22Rv1 (cell line): ENCODE measurements at regions not wholly inside any gene's neighbourhood (a gene's known extent, or its start where the extent isn't known, plus 50 kb on each side); places are given as distances from the start of the nearest gene placed in this dataset.

Experiments
- CTCF ChIP-seq: fragments of 450-650 bp; IDR thresholded peaks from 2 replicates; pipeline ENCODE4 v1.5.1; 2017; ENCODE audit warnings: mild to moderate bottlenecking
- ZFX ChIP-seq: fragments of 450-650 bp; IDR thresholded peaks from 2 replicates; pipeline ENCODE4 v1.6.1; 2017; ENCODE audit warnings: antibody characterized with exemption, borderline replicate concordance

DNA sequence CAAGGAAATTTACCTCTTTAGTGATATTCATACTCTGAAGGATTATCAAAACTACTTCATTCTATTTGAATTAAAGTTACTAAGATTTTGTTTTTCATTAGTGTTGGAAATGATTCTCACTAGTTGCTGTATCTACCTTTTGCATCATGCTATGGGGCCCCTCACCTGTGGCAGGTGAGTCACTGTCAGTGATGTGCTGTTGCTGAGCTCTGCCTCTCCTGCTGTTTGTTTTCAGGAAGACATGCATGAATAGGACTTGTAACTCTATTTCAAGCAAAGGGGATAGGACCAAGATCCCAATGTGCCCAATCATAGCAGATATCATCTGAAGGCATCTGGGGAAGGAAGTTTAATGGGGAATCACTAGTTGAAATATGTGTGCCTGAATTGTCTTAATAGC lies 57.4 kb upstream of the AGR3 start:
- no peak for TF ChIP-seq CTCF
- TF ChIP-seq ZFX: no peak
